AML-193 (cell line): ENCODE measurements at regions not wholly inside any gene's neighbourhood (a gene's known extent, or its start where the extent isn't known, plus 50 kb on each side); places are given as distances from the start of the nearest gene placed in this dataset.

Source experiments
- DNase-seq, 2 experiments: peaks; one replicate each; lab custom pipeline; 2025; lab: John Stamatoyannopoulos, UW

- DNase-seq, result no peak
Measured at GRCh38 chr5:67334373-67334772, 137.8 kb upstream of the CD180 start.

GRCh38 chr5:67333171-67333570 lies 136.6 kb upstream of the CD180 start:
- no peak for DNase-seq

- no peak for DNase-seq
Measured at GRCh38 chr5:67331296-67331925, 134.8 kb upstream of the CD180 start.

GRCh38 chr5:67319935-67320725 lies 123.5 kb upstream of the CD180 start:
- DNase-seq, result no peak

- no peak for DNase-seq
Measured at GRCh38 chr5:67318746-67319145, 122.1 kb upstream of the CD180 start.

- DNase-seq, result no peak
Measured at GRCh38 chr5:67317603-67318002, 121.0 kb upstream of the CD180 start.

GRCh38 chr5:67316695-67317094 lies 120.1 kb upstream of the CD180 start:
- DNase-seq, result no peak

GRCh38 chr5:67315082-67315989 lies 118.7 kb upstream of the CD180 start:
- DNase-seq, result no peak

- no peak for DNase-seq
Measured at GRCh38 chr5:67311701-67312100, 115.1 kb upstream of the CD180 start.

GRCh38 chr5:67311208-67311607 lies 114.6 kb upstream of the CD180 start:
- DNase-seq, result no peak

- no peak for DNase-seq
Measured at GRCh38 chr5:67310740-67311139, 114.1 kb upstream of the CD180 start.

- DNase-seq, result no peak
Measured at GRCh38 chr5:67310169-67310568, 113.6 kb upstream of the CD180 start.

- DNase-seq, result no peak
Measured at GRCh38 chr5:67308988-67309688, 112.5 kb upstream of the CD180 start.

GRCh38 chr5:67306965-67307607 lies 110.5 kb upstream of the CD180 start:
- DNase-seq, result no peak

- peak in 1 of 2 experiments; percentile 19 for DNase-seq
Measured at GRCh38 chr5:67305913-67306710, 109.5 kb upstream of the CD180 start.

- no peak for DNase-seq
Measured at GRCh38 chr5:67305401-67305800, 108.8 kb upstream of the CD180 start.

- no peak for DNase-seq
Measured at GRCh38 chr5:67303356-67303755, 106.8 kb upstream of the CD180 start.

GRCh38 chr5:67301285-67301903 lies 104.8 kb upstream of the CD180 start:
- peak; percentile 55 to 59 for DNase-seq

- no peak for DNase-seq
Measured at GRCh38 chr5:67300326-67300725, 103.7 kb upstream of the CD180 start.

GRCh38 chr5:67299231-67299735 lies 102.7 kb upstream of the CD180 start:
- DNase-seq, result peak; percentile 89
